H7 (cell line): ENCODE measurements at regions not wholly inside any gene's neighbourhood (a gene's known extent, or its start where the extent isn't known, plus 50 kb on each side); places are given as distances from the start of the nearest gene placed in this dataset.
A peak's percentile ranks its signal among the peaks of the same experiment; 100 is the strongest.
"Not testable (repeated sequence)": the region's sequence is repeated elsewhere in the genome, so short reads cannot be mapped to it uniquely, and the experiment has no call there.

ENCODE experiments used
- DNase-seq: peaks from one replicate; pipeline ENCODE4 v3.0.0; 2012
- H3K27me3 ChIP-seq: 2 replicates; pipeline ENCODE4 v1.6.0; 2011; ENCODE audit warnings: mild to moderate bottlenecking, low read length; ENCODE audit not compliant: control insufficient read depth, insufficient read depth
- H3K36me3 ChIP-seq: replicated peaks from 2 replicates; pipeline ENCODE4 v1.5.1; 2011; ENCODE audit warnings: low read length; ENCODE audit not compliant: control insufficient read depth, insufficient read depth
- H3K4me3 ChIP-seq: 2 replicates; pipeline ENCODE4 v1.5.1; 2011; ENCODE audit warnings: low read depth, mild to moderate bottlenecking, control low read depth, low read length, moderate library complexity; ENCODE audit not compliant: insufficient read depth

- Histone ChIP-seq H3K36me3 (no peaks in the 10 kb centered on the region), H3K27me3 (no peaks in the 10 kb centered on the region; the same call in 1 of the 2 replicates), H3K4me3 (no peak overlapping the region)
- no peak for DNase-seq
Observed at GRCh38 chr4:110424144-110424543, 51.8 kb upstream of the ENPEP start.

GRCh38 chr4:110418641-110419040 is 57.3 kb upstream of the ENPEP start:
- H3K4me3 ChIP-seq, result no peak overlapping the region
- no peaks in the 10 kb centered on the region for H3K36me3 ChIP-seq
- peak; percentile 78 for DNase-seq
- H3K27me3 ChIP-seq, result peaks cover 13% of the 10 kb centered on the region; the same call in 1 of the 2 replicates

- DNase-seq, result no peak
- Histone ChIP-seq H3K36me3 (no peaks in the 10 kb centered on the region), H3K4me3 (no peak overlapping the region), H3K27me3 (peaks cover 26% of the 10 kb centered on the region)
Observed at GRCh38 chr4:110417136-110417535, 58.8 kb upstream of the ENPEP start.

DNA sequence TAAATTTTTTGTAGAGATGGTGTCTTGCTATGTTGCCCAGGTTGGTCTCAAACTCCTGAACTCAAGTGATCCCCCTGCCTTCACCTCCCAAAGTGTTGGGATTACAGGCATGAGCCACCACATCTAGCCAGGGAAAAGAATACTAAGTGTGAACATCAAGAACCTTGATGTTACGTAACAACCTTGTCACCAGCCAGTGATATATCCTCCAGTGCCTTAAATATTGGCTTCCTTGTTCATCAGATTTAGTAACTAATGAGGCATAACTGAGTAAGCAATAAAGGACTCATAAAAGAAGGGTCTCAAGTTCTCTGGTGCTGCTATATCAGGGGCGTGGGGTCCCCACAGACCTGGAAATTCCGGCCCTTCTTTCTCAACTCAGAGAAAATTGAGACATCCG is 60.5 kb upstream of the ENPEP start:
- DNase-seq, result no peak
- no peaks in the 10 kb centered on the region for H3K36me3 ChIP-seq
- peaks cover 26% of the 10 kb centered on the region for H3K27me3 ChIP-seq
- H3K4me3 ChIP-seq, result no peak overlapping the region

DNA sequence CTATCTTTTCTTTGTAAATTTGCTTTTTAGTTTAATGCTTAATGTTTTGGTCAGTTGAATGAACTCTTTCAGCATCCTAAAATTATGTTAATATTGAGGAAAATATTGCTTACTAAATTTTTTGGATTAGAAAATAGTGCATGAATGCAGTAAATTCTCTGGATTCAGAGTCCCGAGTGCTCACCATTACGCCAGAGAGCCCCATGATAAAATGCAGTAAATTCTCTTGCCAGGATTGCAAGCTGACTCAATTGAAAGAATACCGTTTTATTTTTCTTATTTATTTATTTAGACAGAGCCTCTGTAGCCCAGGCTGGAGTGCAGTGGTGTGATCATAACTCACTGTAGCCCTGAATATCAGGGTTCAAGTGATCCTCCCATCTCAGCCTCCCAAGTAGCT is 60.9 kb upstream of the ENPEP start:
- no peak for DNase-seq
- Histone ChIP-seq H3K27me3 (peaks cover 26% of the 10 kb centered on the region), H3K4me3 (no peak overlapping the region), H3K36me3 (no peaks in the 10 kb centered on the region)

- Histone ChIP-seq H3K27me3 (peaks cover 26% of the 10 kb centered on the region), H3K4me3 (no peak overlapping the region), H3K36me3 (no peaks in the 10 kb centered on the region)
- no peak for DNase-seq
Observed at GRCh38 chr4:110414561-110414920, 61.4 kb upstream of the ENPEP start.

- not testable (repeated sequence) for DNase-seq, H3K4me3 ChIP-seq, H3K36me3 ChIP-seq
- peaks cover 26% of the 10 kb centered on the region for H3K27me3 ChIP-seq
Observed at GRCh38 chr4:110413807-110414560, 62.0 kb upstream of the ENPEP start.

- no peaks in the 10 kb centered on the region for H3K36me3 ChIP-seq
- no peak for DNase-seq
- no peak overlapping the region for H3K4me3 ChIP-seq
- H3K27me3 ChIP-seq, result peaks cover 26% of the 10 kb centered on the region
Observed at GRCh38 chr4:110412354-110413065, 63.4 kb upstream of the ENPEP start.

DNA sequence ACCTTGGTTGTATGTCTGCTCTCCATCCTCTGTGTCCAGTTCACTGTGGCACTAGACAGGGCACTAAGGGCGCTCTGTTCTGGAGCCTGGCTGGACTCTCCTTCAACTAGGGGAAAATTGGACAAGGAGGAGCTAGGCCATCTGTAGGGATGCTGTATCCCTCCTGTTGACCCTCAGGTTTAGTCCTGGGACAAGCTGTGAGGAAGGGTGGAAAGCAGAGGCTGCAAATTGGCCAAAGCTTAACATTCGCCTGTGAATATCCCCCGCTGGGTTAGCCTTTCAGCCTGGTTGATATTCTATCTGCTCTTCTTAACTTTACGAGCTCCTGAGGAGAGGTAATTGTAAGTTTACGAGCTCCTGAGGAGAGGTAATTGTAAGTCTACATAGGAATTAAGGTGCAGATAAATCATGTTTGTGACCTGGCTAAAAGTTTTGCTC is 64.4 kb upstream of the ENPEP start:
- DNase-seq, result peak; percentile 70
- peak overlapping the region; percentile 38 for H3K4me3 ChIP-seq
- peaks cover 26% of the 10 kb centered on the region for H3K27me3 ChIP-seq
- H3K36me3 ChIP-seq, result no peaks in the 10 kb centered on the region

- DNase-seq, H3K36me3 ChIP-seq: not testable (repeated sequence)
- peak overlapping the region; percentile 38 for H3K4me3 ChIP-seq
- H3K27me3 ChIP-seq, result peaks cover 26% of the 10 kb centered on the region
Observed at GRCh38 chr4:110410853-110411573, 64.9 kb upstream of the ENPEP start.

DNA sequence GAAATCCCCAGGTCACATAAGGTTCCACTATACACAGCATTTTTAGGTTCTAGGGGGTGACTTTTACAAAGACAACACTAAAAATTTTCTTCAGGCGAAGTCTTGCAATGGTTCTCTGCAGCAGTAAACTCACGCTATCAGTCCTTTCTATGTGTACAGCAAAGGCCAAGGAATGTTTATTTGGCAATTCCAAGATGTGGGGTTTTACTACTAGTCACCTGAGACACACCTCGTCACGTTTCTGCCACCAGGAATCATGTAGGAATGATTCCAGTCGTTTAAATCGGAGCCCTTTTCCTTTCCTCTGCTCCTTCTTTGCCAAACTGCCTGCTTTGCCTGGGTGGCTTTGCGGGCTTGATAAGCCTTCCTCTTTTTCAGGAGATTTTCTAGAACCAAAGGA is 75.9 kb upstream of the ENPEP start:
- Histone ChIP-seq H3K27me3 (no peaks in the 10 kb centered on the region; the same call in 1 of the 2 replicates), H3K36me3 (no peaks in the 10 kb centered on the region), H3K4me3 (no peak overlapping the region)
- no peak for DNase-seq

DNA sequence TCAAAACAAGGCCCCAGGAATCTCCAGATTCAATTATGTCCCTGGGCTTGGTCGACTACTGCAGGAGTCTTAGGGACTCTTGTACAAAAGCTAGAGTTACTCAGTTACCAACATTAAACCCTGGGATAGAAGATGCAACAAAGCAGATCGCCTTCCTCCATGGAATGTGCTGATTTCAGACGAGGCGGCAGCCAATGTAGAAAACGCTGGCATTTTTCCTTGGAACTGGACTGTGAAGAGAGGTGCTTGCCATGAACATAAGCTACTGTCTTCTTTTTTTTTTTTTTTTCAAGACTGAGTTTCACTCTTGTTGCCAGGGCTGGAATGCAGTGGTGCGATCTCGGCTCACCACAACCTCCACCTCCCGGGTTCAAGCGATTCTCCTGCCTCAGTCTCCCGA is 76.9 kb upstream of the ENPEP start:
- H3K27me3 ChIP-seq, DNase-seq, H3K36me3 ChIP-seq, H3K4me3 ChIP-seq: not testable (repeated sequence)

GRCh38 chr4:110396963-110397362 is 79.0 kb upstream of the ENPEP start:
- no peak for DNase-seq
- H3K36me3 ChIP-seq, result no peaks in the 10 kb centered on the region
- H3K27me3 ChIP-seq, result no peaks in the 10 kb centered on the region; the same call in 1 of the 2 replicates
- no peak overlapping the region for H3K4me3 ChIP-seq

- Histone ChIP-seq H3K36me3 (no peaks in the 10 kb centered on the region), H3K27me3 (no peaks in the 10 kb centered on the region; the same call in 1 of the 2 replicates), H3K4me3 (no peak overlapping the region)
- no peak for DNase-seq
Observed at GRCh38 chr4:110395421-110395820, 80.5 kb upstream of the ENPEP start.

DNA sequence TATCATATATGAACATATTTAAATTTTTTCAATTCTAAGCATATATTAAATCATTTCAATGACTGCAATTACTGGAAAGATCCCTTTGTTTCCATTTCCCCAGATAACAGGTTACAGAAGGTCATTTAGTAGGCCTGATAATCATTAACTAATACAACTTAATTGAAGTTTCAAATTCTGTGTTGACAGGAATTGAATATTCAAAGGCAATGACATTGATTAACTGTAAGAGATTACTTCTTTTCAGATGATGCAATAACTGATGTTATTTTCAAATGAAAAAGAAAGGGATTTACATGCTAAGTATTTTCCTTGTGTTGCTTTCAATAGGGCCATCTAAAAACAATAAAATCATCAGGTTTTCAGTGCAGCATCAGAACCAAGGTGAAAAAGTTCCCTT is 81.1 kb upstream of the ENPEP start:
- Histone ChIP-seq H3K36me3 (no peaks in the 10 kb centered on the region), H3K4me3 (no peak overlapping the region), H3K27me3 (no peaks in the 10 kb centered on the region)
- no peak for DNase-seq
